ENCODE measurements at regions not wholly inside any gene's neighbourhood (a gene's known extent, or its start where the extent isn't known, plus 50 kb on each side); places are given as distances from the start of the nearest gene placed in this dataset.

DNA sequence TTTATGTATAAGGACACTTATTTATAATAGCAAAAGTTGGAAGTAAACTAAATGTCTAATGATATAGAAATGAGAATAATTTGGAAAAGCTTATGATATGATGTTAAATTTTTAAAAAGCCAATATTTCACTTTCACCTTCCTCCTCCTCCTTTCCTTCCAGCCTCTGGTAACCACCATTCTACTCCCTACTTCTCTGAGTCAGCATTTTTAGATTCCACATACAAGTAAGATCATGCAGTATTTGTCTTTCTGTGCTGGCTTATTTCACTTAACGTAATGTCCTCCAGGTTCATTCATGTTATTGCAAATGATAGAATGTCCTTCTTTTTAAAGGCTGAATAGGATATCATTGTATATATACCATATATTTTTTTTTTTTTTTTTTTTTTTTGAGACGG lies 180.2 kb downstream of the RNF144B start:
- TF ChIP-seq, protein P1, sequence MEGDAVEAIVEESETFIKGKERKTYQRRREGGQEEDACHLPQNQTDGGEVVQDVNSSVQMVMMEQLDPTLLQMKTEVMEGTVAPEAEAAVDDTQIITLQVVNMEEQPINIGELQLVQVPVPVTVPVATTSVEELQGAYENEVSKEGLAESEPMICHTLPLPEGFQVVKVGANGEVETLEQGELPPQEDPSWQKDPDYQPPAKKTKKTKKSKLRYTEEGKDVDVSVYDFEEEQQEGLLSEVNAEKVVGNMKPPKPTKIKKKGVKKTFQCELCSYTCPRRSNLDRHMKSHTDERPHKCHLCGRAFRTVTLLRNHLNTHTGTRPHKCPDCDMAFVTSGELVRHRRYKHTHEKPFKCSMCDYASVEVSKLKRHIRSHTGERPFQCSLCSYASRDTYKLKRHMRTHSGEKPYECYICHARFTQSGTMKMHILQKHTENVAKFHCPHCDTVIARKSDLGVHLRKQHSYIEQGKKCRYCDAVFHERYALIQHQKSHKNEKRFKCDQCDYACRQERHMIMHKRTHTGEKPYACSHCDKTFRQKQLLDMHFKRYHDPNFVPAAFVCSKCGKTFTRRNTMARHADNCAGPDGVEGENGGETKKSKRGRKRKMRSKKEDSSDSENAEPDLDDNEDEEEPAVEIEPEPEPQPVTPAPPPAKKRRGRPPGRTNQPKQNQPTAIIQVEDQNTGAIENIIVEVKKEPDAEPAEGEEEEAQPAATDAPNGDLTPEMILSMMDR (IDR thresholded peaks at IDR 0.05; ENCODE audit: borderline replicate concordance, extremely low read depth, low read length, poor library complexity, severe bottlenecking), result no peak
- no peak for TF ChIP-seq EZH2 (IDR thresholded peaks at IDR 0.05; ENCODE audit: borderline replicate concordance, low read depth, low read length, severe bottlenecking)
